AG09319 (cell line): ENCODE measurements at regions not wholly inside any gene's neighbourhood (a gene's known extent, or its start where the extent isn't known, plus 50 kb on each side); places are given as distances from the start of the nearest gene placed in this dataset.

ENCODE experiments used
- DNase-seq: peaks from one replicate; pipeline ENCODE4 v3.0.0-alpha.2; 2010; ENCODE audit warnings: low read depth; ENCODE audit errors: extremely low read depth
- TF ChIP-seq, protein P1 (sequence below): IDR thresholded peaks from 2 replicates; pipeline ENCODE4 v1.5.1; 2011; ENCODE audit warnings: low read depth, mild to moderate bottlenecking, inconsistent platforms, low read length, moderate library complexity

DNA sequence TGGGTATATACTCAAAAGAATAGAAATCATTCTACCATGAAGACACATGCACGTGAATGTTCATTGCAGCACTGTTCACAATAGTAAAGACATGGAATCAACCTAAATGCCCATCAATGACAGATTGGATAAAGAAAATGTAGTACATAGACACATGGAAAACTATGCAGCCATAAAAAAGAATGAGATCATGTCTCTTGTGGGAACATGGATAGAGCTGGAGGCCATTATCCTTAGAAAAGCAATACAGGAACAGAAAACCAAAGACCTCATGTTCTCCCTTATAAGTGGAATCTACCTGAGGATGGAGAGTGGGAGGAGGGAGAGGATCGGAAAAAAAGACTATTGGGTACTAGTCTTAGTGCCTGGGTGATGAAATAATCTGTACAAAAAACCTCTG is 143.9 kb downstream of the RHOU start:
- DNase-seq: no peak
- TF ChIP-seq, protein P1, sequence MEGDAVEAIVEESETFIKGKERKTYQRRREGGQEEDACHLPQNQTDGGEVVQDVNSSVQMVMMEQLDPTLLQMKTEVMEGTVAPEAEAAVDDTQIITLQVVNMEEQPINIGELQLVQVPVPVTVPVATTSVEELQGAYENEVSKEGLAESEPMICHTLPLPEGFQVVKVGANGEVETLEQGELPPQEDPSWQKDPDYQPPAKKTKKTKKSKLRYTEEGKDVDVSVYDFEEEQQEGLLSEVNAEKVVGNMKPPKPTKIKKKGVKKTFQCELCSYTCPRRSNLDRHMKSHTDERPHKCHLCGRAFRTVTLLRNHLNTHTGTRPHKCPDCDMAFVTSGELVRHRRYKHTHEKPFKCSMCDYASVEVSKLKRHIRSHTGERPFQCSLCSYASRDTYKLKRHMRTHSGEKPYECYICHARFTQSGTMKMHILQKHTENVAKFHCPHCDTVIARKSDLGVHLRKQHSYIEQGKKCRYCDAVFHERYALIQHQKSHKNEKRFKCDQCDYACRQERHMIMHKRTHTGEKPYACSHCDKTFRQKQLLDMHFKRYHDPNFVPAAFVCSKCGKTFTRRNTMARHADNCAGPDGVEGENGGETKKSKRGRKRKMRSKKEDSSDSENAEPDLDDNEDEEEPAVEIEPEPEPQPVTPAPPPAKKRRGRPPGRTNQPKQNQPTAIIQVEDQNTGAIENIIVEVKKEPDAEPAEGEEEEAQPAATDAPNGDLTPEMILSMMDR: no peak

DNA sequence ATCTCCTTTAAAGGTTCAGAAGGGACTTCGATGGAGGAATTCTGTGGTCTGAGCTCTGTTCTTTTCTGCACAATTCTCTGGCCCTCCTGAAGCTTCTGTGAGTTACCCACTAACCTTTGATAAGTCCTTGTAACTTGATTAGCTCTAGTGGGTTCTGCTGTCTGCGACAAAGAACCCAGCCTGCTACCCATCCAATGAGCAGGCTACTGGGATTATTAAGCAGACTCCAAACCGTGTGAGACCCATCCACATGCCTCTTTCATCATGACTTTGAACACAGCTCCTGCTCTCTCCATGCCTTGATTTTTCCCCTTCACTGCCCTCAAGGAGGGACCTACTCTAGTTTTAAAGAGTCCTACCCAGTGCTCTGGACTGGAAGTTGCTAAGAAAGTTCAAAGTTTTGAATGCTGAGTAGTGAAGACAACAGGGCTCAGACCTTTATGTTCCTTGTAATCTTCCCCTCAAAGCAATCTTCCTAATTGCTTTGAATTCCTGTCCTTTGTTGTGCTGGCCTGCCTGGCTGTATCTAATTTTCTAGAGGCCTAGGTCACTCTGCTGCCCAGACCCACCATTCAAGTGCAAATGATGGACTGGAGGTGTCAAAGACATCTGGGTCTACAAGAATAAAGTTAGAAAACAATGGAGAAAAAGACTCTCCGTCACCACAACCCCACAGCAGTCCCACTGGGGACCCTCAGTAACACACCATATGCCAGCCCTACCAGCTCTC is 146.9 kb downstream of the RHOU start:
- DNase-seq: no peak
- TF ChIP-seq, protein P1: no peak

- TF ChIP-seq, protein P1: no peak
- DNase-seq: no peak
Measured at GRCh38 chr1:228882771-228883450, 147.6 kb downstream of the RHOU start.

DNA sequence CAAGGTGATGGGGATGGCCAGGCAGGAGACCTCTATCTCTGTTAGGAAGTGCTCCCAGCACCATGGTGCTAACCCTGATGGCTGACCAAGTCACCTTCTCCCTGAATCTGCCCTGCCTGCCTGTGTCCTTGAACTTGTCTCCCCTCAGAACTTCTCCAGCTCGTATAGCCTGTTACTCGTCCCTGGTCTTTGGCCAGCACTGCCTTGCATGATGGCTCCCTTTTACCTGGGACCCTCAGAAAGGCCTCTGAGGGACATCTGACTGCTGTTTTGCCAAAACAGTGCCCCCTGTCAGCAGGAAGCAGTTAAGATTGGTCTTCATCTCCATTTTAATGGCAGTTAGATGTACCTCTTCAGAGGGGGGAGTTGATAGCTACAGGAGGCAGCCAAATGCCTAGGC is 148.3 kb downstream of the RHOU start:
- no peak for DNase-seq
- TF ChIP-seq, protein P1: no peak

DNA sequence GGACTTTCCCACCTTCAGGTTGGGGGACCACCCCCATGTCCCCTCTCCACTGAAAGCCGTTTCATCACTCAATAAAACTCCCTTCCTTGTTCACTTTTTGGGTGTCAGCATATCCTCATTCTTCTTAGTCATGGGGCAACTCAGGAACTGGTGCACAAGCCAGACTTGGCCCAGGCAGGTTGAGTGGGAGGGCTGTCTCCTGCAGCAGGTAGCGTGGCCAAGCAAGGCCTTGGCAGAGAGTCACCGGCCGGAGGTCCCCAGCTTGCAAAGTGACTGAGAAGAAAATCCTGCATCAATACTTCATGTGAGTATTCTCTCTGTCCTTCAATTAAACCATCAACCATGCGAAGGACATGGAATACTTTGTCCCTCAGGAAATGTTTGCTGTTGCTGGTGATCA is 148.9 kb downstream of the RHOU start:
- no peak for DNase-seq
- TF ChIP-seq, protein P1: no peak

- TF ChIP-seq, protein P1: no peak
- DNase-seq: no peak
Measured at GRCh38 chr1:228884615-228885566, 149.6 kb downstream of the RHOU start.
